Frontal cortex (tissue), 3 donors: ENCODE measurements at regions not wholly inside any gene's neighbourhood (a gene's known extent, or its start where the extent isn't known, plus 50 kb on each side); places are given as distances from the start of the nearest gene placed in this dataset.
"Not testable (repeated sequence)": the region's sequence is repeated elsewhere in the genome, so short reads cannot be mapped to it uniquely, and the experiment has no call there.

Experiments used
- DNase-seq, 2 donors: peaks; one replicate each; pipeline ENCODE4 v3.0.0; 2012; ENCODE audit warnings: low spot score in 2 of 2
- FAIRE-seq: peaks from 2 replicates; lab custom pipeline; 2012; peaks lifted over from hg19 to GRCh38; lab: Jason Lieb, UNC
- donor health status: control.
- donor health status: control.
- donor health status: control.

DNA sequence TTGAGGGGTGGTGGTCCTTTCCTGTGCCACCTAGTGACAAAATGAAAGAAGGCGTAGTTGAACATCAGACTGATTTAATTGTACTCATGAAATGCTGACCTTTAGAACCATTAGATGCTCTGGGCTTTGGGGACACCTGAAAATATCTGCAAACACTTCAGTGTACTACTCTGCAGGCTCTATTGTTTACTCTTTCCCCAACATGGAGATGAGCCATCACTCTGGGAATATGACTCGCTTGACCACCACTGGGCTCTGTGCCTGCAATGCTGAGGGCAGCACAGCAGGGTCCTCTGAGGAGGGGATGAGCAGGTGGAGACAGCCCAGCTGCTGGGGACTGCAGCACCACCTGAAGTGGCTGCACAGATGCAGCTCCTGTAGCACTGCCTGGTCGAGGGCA lies 74.8 kb upstream of the SLC24A3 start:
- no peak for FAIRE-seq

DNA sequence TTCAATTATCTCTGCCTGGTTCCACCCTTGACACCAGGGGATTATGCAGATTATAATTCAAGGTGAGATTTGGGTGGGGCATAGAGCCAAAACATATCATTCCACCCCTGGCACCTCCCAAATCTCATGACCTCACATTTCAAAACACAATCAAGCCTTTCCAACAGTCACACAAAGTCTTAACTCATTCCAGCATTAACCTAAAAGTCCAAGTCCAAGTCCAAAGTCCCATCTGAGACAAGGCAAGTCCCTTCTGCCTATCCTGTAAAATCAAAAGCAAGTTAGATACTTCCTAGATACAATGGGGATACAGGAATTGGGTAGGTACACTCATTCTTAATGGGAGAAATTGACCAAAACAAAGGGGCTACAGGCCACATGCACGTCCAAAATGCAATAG lies 73.7 kb upstream of the SLC24A3 start:
- FAIRE-seq (no peak), DNase-seq (no peak)

More for the DNA sequence above, 74.8 kb upstream of the SLC24A3 start:
- DNase-seq, result no peak

GRCh38 chr20:19139584-19139983 lies 72.9 kb upstream of the SLC24A3 start:
- not testable (repeated sequence) for FAIRE-seq, DNase-seq

DNA sequence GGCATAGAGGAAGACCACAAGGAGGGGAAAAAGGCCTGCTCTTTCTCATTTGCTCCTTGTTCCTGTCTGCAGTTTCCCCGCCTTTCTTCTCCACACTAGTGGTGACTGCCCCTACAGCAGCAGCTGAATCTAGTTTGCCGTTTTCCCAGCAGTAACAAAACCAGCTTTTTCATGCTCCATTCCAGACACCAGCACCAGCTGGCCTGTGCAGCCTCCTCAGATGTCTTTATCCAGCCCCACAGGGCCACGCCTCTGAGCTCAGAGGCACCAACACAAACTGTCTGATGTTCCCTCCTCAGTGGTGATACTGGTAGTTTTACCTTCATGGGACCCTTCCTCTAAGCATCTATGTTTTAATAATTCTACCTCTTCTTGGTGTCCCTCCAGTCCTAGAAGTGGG lies 70.4 kb upstream of the SLC24A3 start:
- no peak for DNase-seq
- no peak for FAIRE-seq

GRCh38 chr20:19143890-19144289 lies 68.6 kb upstream of the SLC24A3 start:
- FAIRE-seq (peak; percentile 94), DNase-seq (no peak)

GRCh38 chr20:19161336-19161735 lies 51.1 kb upstream of the SLC24A3 start:
- DNase-seq (no peak), FAIRE-seq (no peak)
